GM19395 (cell line): ENCODE measurements at regions not wholly inside any gene's neighbourhood (a gene's known extent, or its start where the extent isn't known, plus 50 kb on each side); places are given as distances from the start of the nearest gene placed in this dataset.
"Not testable (repeated sequence)": the region's sequence is repeated elsewhere in the genome, so short reads cannot be mapped to it uniquely, and the experiment has no call there.

Source experiments
- ATAC-seq: cut with Tn5 transposase; IDR thresholded peaks from one replicate; pipeline ENCODE4 v1.9.1; 2021; ENCODE audit warnings: mild to moderate bottlenecking, moderate library complexity; ENCODE audit not compliant: unreplicated experiment

- ATAC-seq, result no peak
These were observed 60.2 kb downstream of the LSMEM1 start for GRCh38 chr7:112540839-112541577.

DNA sequence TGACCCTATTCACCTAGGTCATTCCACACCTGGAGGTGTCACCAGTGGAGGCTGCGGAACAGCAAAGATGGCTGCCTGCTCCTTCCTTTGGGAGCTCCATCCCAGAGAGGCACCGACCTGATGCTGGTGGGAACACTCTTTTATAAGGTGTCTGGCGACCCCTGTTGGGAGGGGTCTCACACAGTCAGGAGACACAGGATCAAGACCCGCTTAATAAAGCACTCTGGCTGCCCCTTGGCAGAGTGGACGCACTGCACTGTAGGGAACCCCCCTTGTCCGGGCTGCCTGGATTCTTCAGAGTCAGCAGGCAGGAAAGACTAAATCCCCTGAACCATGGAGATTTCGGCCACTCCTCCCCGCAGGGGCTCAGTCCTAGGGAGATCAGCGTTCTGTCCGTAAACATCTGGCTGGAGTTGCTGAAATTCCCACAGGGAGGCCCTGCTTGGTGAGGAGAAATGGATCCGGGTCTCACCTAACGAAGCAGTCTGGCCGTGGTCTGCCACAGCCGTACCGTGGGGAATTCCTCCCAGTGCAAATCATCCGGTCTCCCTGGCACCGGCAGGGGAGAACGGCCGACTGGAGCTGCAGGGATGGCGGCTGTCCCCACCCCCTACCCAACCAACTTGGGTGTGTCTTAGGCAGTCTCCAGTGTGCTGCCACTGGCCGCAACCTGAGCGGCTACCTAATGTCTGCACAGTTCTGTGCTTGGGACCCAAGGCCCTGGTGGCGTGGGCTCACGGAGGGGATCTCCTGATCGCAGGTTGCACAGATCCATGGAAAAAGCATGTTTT lies 66.1 kb downstream of the LSMEM1 start:
- ATAC-seq, result no peak

DNA sequence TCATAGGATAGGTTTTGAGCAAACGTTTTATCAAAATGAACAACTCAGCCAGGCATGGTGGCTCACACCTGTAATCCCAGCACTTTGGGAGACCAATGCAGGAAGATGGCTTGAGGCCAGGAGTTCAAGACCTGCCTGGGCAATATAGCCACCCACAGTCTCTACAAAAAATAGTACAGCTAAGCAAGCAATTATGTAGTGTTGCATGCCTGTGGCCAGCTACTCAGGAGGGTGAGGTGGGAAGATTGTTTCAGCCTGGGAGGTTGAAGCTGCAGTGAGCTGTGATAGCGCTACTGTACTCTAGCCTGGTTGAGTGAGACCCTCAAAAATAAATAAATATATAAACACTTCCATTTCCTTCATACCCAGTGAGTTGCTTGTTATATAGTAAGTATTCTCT lies 67.1 kb downstream of the LSMEM1 start:
- ATAC-seq, result no peak

- ATAC-seq, result peak; percentile 92
These were observed 69.8 kb downstream of the LSMEM1 start for GRCh38 chr7:112550468-112551060.

DNA sequence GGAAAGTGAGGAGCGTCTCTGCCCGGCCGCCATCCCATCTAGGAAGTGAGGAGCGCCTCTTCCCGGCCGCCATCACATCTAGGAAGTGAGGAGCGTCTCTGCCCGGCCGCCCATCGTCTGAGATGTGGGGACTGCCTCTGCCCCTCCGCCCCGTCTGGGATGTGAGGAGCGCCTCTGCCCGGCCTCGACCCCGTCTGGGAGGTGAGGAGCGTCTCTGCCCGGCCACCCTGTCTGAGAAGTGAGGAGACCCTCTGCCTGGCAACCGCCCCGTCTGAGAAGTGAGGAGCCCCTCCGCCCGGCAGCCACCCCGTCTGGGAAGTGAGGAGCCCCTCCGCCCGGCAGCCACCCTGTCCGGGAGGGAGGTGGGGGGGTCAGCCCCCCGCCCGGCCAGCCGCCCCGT lies 70.7 kb downstream of the LSMEM1 start:
- not testable (repeated sequence) for ATAC-seq

DNA sequence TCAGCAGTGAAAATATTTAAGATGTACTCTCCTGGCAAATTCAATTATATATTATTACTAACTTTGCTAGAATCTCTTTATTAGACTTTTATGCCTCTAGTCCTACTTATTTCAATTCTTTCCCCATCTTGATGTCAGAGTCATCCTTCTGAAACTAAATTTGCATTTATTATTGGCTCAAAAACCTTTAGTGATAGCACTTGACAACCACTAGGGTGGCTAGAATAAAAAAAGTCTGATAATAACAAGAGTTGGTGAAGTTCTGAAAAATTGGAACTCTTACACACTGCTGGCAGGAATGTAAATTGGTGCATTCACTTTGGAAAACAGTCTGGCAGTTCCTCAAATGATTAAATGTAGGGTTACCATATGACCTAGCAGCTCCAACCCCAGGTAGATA lies 73.8 kb downstream of the LSMEM1 start:
- no peak for ATAC-seq

DNA sequence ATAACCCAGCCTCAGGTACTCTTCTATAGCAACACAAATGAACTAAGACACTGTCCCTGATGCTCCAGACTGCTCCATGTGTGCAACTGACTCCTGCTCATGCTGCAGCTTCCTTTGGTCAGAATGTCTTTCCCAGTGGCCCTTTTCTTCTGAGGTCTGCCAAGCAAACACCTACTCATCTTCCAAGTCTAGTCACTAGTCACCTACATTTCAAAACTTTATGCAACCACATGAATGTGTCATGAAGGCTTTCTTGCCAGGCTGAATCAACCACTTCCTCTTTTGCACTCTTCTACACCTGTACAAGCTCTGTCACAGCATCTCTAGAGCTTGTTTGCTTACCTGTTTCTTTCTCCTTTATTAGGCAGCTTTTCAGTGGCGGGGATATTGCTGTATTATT lies 75.8 kb downstream of the LSMEM1 start:
- ATAC-seq, result peak; percentile 96

DNA sequence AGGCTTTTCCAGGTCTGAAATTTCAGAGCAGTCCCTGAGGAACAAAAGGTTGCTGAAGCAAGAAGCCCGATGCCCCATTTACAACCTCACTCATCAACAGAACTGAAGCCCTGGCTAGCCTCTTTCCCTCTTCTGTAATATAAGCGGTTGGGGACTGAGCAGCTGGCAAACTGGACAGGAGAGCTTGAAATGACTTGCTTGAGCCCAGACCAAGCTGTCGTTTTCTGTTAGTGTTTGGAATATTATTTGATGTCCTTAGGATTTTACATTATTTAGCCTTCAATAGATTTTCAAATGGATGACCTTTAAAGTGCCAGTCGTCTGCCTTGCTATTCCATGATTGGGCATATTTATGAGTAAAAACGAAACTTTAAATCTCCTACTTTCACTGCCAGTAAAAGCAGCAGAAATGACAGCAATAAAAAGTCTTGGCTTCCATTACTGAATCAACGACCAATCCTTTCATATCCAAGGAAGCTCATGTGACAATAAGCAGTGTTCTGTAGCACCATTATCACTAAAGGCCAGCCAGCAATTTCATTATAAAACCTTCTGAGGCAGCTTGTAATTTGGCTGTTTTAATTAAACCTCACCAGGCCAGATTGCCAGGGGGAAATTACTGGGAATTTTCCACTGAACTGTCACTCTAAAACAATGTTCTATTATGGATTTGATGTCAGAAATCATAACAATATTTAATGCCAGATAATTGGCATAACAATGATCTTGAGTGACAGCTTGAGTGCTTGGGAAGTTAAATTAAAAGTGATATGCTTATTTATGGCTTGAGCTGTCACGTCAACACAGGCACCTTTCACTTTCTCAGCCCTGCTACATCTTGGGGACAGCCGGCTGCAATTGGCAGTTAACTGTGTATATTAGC lies 85.9 kb downstream of the LSMEM1 start:
- no peak for ATAC-seq

GRCh38 chr7:112567388-112567787 lies 86.6 kb downstream of the LSMEM1 start:
- ATAC-seq, result no peak

DNA sequence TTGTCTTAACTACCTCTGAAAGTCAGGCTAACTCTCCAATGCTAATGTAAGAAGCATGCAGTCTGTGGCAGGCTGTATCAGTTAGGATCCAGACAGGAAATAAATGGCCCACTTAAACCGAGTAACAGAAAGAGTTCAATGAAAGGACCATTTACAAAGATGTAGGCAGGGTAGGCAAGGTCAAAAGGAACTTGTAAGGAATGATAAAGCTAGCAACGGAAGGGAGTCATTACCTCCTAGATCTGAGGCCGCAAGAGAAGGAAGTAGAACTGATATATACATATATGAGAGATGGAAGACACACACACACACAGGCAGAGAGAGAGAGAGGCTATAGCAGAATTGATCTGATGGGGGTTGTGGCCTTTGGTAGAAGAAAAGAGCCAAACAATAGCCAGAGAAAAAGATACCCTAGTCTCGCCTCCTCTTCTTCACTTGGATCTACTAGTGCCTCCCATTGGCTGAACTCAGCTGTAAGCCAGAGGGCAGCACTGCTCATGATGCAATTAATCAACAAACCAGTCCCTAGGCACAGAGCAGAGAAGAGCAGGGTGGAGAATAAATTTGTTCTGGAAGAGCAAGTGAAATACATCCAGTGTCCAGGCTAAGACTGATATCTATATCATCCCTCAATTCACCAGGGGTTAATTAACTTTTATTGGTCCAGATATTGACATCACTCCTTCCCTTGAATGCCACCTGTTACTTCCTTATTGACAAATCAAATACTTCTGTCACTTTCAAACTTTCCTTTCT lies 91.2 kb downstream of the LSMEM1 start:
- no peak for ATAC-seq

- no peak for ATAC-seq
These were observed 92.0 kb downstream of the LSMEM1 start for GRCh38 chr7:112572669-112573301.

DNA sequence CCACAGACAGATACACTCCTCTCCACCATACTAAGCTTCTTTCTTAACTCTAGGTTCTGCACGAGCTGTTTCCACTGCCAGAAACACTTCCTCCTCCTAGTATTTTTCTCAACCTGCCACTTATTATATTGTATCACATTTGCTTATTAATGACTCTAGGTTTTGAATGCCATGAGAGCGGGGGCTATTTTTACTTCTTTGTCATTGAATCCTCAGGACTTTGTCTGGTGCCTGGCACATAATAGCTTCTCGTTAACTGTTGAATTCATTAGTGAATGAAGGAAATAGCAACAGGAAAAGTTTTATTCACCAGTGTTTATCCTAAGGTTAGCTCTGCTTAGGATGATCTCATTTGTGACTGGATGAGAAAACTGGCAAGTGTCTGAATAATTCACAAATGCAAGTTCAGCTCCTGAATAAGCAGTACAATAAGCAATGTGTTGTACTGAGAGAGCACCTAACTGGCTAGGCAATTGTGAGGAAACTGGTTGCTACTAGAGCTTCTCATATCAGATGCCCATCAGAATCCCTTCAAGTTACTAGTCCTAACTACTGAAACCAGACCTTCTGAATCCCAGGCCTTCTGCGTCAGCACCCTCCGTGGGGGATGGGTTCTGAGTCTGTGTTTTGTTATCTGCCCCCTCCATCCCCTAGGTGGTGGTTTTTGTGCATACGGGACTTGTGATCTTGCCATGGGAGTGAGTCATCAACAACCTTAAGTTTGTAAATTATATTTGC lies 92.7 kb downstream of the LSMEM1 start:
- ATAC-seq, result no peak

DNA sequence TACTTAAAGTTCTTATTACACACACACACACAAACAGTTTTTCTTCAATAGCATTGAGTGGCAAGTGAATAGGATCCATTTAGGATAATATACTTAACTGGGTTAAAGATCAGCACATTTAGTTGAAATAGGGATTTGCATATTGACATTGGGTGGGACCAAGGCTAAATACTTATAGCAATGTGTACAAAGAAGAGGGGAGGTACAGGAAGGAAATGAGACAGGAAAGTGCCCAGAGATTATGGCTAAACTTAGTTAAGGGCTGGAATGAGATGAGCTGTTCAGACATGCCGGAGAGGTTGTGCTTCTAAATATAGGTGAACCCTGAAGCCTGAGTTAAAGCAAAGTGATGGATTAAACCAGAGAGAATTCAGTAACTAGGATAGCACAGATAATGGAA lies 95.1 kb downstream of the LSMEM1 start:
- no peak for ATAC-seq

DNA sequence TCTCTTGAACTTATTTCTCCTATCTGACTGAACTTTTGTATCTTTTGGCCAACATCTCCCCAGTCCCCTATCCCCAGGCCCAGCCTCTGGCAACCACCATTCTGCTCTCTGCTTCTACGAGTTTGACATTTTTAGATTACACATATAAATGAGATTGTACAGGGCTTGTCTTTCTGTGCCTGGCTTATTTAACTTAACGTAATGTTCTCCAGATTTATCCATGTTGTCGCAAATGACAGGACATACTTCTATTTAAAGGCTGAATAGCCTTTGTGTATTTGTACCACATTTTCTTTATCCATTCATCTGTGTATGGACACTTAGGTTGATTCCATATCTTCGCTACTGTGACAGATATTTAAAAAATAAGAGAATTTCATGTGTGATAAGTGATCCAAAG lies 98.6 kb downstream of the LSMEM1 start:
- no peak for ATAC-seq

GRCh38 chr7:112580717-112581435 lies 100.1 kb downstream of the LSMEM1 start:
- no peak for ATAC-seq

DNA sequence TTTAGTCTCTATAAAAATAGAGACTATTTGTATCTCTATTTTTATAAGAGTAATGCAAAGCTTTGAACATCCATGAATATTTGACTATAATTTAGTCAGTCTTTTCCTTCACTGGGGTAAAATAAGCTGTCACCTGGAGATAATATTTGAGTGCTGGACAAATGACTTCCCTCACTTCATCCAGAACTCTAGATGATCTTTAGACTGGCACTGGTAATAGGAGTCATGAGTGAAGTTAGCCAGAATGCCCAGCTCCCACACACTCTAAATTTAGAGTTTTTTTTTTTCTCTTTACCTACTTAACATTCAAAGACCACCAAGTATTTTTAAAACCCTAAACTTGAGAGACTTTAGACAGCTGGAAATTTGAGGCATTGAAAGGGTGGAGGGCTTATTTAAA lies 100.7 kb downstream of the LSMEM1 start:
- ATAC-seq, result no peak

GRCh38 chr7:112584290-112584689 lies 103.5 kb downstream of the LSMEM1 start:
- no peak for ATAC-seq

GRCh38 chr7:112587504-112587903 lies 106.7 kb downstream of the LSMEM1 start:
- ATAC-seq, result no peak
